ENCODE measurements at regions not wholly inside any gene's neighbourhood (a gene's known extent, or its start where the extent isn't known, plus 50 kb on each side); places are given as distances from the start of the nearest gene placed in this dataset.
"Not testable (repeated sequence)": the region's sequence is repeated elsewhere in the genome, so short reads cannot be mapped to it uniquely, and the experiment has no call there.

DNA sequence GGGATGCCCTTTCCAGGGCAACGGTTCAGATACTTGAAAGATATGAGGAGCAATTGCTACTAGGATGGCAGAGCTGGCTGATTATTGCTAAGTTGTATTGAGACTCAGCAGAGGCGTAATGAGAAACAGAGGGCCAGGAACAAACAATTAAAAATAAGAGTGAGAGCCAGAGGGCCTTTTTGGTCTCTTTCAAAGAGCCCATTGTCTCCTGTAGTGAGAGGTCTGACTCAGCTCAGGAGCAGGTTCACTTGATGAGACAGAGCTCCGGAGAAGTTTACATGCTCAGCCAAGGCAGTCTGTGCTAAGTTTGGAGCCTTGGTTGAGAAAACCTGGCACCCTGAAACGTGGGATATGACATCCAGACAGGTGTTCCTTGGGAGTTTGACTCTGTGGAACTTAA lies 303.9 kb upstream of the DLGAP1 start:
- DNase-seq: no peak

DNA sequence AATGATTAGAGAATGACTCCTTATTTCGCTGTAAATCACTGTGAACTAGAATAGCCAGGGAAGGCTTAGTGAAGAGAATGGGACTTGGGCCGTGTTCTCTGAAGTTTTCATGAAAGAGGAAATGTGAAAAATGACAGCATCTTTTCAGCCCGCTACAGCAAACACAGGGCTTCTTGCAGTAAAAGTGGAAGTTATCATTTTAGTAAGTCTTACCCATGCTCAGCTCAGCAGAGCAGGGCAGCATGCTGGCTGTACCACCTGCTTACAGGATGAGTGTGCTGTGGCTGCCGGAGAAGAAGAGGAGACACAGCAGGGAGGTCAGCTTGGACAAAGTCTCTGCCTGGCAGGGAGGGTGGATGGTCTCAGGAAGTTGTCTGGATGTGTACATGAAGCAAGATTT lies 300.7 kb upstream of the DLGAP1 start:
- DNase-seq: no peak

DNA sequence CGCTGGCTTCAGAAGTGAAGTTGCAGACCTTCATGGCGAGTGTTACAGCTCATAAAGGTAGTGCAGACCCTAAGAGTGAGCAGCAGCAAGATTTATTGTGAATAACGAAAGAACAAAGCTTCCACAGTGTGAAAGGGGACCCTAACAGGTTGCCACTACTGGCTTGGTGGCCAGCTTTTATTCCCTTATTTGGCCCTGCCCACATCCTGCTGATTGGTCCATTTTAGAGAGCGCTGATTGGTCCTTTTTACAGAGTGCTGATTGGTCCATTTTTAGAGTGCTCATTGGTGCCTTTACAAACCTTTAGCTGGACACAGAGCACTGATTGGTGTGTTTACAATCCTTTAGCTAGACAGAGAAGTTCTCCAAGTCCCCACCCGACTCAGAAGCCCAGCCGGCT lies 298.0 kb upstream of the DLGAP1 start:
- not testable (repeated sequence) for DNase-seq

DNA sequence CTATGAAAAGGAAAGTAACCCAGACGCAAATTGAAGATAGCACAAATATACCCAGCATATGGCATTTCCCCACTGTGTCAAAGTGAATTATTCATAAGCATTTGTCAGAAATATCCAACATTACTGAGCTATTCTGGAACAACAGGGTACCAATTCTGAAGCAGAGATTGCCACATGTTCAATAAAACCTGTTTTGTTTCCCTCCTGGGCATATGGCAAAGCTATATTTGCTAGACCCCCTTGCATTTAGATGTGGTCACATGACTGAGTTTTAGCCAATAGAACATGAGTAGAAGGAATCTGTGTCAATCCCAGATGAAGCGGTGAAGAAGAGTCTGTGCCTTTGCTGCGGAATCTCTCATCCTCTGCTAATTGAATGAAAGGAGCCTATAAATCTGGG lies 296.4 kb upstream of the DLGAP1 start:
- DNase-seq: no peak

DNA sequence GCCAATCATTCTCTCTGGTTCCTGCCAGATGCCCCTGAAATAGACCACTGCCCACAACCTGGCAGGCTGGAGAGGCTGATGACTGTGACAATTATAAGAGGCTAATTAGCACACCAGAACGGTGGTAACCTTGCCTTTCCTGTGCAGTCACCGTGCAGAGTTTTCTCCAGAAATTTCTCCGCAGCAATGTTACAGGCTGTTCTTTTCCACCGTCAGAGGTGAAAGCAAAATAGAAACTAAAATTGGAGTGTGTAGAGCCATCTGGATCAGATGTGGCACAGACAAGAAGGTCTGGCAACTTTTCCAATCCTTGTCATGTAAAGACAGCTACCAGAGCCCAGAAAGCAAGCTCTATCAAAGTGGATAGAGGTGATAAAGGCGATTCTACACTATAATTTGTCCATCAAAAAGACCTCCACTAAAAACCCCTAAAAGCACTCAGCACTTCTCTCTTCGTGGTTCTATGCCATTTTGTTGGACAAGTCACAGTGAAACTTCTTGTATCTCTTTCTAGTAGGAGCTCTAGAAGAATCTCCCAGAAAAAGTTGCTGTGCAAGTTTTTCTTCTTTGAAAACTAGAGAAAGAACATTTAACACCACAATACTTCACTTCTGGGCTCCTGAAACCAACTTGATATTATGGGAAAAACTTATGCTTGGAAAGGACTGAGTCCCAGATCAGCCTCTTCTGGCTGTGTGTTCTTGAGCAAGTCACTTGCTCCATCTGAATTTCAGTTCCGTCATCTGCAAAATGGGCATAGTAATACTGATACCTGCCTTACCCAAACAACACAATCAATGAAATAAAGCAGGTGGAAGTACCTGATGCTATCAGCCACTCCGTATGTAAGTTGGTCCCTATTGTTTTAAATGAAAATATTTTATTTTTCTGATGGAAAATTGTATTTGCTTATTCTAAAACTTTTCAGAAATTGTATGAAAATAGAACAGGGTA lies 295.6 kb upstream of the DLGAP1 start:
- no peak for DNase-seq

DNA sequence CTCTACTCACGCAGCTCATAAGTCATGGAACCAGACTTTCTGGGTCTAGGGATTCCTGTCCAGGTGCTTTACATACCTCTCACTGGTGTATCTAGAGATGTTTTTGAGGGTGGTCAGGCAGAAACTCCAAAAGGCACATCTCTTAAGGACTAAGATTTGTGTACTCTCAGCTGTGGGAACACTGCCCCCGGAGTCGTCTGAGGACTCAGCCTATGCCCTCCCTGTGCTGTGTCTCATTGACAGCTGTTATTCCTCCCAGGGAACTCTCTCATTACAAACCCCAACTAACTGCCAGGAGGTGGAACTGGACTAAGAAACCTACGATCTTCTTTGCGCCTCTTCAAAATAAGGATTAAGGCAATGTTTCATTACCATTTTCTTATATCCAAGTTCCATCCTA lies 293.9 kb upstream of the DLGAP1 start:
- DNase-seq: no peak

DNA sequence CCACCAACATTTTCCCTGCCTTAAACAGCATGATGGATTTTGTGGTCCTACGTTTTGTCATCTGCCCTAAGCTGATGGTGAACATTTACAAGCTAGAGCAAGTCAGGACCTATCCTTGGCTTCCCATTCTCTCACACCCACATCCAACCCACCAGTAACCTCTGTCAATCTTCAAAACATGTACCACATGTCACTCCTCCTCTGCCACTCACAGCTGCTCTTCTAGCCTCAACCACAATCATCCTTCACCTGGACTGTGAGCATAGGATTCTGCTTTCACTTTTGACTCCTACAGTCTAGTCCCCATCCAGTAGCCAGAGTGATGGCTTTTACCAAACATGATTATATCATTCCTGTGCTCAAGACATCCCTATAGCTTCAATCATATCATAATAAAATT lies 279.8 kb upstream of the DLGAP1 start:
- no peak for DNase-seq

DNA sequence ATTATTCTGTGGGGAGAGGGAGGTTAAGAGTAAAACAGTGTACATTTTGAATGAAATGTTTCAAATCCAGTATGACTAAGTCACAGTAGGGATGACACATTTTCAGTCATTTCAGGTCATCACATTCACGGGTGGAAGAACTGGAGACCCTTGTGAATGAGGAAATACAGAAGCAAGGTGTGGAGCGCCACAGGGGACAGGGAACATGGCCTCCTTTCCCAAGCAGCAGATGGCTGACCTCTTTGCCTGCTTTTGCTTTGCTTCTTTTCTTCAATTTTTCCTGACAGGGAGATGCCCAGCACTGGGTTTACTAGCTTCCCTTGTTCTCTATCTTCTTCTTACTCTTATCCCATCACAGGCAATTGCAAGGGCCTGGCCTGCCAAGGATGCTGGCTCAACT lies 278.9 kb upstream of the DLGAP1 start:
- no peak for DNase-seq

DNA sequence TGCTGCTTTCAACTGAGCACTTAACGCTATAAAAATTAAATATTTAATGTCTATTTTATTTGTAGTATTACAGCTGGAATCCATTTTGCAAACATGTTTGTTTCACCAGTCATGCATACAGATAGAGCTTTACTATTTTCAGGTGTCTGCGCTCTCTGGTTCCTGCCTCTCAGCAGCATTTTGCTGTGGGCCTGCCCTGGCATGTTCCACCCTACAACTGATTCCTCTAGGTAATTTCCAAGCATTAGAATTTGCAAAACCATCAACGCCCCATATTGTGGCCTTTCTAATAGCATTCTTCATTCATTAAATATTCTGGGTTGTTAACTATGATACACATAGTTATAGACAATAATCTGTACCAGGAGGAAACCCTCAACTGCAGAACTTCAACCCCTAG lies 266.4 kb upstream of the DLGAP1 start:
- no peak for DNase-seq

DNA sequence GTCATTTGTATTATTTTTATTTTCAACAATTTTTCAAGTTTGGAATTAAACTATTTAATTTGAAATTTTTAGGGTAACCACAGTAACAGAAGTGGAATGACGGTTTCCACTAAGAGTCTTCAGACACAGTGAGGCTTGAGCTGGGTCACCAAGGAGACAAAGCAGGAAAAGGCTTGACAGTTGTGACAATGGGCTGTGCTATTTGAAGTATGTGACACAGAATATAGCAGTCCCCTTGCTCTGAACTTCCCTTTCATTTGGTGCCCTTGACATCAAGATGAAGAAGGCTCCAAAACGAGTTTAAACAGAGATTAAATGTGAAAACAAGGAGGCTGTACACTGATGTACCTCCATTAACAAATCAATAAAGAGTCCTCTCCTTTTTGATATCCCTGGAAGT lies 265.4 kb upstream of the DLGAP1 start:
- DNase-seq: no peak

DNA sequence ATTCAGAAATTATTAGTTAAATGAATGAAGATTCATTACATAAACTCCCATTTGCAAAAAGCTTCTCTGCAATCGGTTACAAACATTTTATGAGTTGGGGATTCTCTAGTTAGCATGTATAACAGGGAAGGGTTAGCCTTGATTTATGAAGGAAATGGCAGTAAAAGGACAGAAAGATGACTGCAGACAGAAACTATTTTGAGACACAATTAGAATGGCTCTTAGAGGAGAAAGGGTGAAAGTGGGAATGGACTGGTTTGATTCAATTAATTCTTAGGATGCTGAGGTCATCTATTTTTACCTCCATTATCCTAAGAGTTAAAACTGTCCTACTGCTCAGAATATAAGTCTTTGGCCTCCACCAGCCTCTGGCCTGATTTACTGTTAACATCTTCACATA lies 250.8 kb upstream of the DLGAP1 start:
- no peak for DNase-seq

DNA sequence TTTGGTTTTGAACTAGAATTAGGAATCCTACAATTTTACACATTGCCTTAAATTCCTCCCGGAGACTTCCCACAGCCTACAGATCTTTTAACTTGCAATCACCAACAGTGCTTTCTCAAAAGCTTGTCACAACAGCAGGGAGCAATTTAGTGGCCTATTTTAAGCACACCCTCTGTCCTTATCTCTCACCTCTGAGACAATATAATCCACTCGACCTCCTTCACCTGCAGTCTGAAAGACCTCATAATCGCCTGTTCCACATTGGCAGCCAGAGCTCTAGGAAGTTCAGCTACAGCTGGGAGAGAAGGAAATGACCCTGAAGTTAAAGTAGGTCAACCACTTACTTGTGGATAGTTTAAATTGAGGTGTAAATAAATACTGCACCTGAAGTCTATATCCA lies 249.7 kb upstream of the DLGAP1 start:
- DNase-seq: no peak

DNA sequence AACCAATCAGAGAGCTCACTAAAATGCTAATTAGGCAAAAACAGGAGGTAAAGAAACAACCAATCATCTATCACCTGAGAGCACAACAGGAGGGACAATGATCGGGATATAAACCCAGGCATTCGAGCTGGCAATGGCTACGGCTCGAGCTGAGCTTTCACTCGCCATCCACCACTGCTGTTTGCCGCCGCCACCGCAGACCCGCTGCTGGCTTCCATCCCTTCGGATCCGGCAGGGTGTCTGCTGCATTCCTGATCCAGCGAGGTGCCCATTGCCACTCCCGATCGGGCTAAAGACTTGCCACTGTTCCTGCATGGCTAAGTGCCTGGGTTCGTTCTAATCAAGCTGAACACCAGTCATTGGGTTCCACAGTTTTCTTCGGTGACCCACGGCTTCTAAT lies 236.7 kb upstream of the DLGAP1 start:
- DNase-seq: no peak

DNA sequence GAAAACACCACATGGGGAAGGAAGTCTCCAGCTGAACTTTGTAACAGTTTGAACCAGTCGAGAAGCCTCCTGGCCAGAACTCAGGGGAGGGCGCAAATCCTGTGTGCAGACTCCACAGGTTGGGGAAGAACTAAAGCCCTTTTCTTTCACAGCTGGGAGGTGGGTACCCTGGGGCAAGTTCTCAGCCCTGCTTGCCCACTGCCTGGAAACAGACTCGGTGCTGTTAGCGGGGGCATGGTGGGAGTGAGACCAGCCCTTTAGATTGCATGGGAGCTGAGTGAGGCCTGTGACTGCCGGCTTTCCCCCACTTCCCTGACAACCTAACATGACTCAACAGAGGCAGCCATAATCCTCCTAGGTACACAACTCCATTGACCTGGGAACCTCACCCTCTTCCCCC lies 223.6 kb upstream of the DLGAP1 start:
- DNase-seq: not testable (repeated sequence)

DNA sequence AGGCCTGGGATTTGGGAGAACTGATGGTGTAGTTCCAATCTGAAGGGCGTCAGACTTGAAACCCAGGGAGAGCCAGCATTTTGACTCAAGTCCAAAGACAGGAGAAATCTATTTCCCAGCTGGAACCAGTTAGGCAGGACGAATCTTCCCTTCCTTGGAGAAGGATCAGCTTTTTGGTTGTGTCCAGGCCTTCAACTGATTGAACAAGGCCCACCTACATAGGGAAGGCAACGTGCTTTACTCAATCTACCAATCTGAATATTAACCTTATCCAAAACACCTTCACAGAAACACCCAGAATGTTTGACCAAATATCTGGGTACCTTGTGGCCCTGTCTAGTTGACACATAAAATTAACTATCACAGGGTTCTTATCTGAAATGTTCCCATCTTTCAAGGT lies 221.9 kb upstream of the DLGAP1 start:
- DNase-seq: no peak

DNA sequence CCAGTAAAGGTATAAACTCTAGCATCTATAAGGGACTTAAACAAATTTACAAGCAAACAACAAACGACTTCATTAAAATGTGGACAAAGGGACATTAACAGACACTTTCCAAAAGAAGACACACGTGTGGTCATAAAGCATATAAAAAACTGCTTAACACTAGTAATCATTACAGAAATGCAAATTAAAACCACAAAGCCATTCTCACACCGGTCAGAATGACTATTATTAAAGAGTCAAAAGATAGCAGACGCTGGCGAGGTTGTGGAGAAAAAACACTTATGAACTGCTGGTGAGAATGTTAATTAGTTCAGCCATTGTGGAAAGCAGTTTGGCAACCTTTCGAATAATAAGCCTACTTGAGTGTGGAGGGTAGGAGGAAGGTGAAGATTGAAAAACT lies 217.1 kb upstream of the DLGAP1 start:
- no peak for DNase-seq

DNA sequence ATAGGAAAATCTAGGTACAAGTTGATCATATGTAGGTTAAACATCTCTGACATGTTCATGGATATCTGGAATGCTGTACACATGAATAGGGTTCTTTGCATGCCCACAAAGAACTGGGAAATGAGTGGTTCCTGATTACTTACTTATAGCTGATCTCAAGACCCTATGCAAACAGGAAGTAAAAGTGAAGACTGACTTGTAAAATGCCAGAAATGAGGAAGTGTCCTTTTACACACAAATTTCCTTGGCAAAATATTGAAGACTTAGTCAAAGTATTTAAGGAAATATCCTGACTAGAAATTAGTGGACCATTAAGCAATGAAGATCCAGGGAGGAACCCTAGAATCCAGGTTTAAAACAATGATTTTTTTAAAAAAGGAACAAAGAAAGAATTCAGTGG lies 203.7 kb upstream of the DLGAP1 start:
- DNase-seq: peak in 2 of 4 experiments; percentile 5 to 11

DNA sequence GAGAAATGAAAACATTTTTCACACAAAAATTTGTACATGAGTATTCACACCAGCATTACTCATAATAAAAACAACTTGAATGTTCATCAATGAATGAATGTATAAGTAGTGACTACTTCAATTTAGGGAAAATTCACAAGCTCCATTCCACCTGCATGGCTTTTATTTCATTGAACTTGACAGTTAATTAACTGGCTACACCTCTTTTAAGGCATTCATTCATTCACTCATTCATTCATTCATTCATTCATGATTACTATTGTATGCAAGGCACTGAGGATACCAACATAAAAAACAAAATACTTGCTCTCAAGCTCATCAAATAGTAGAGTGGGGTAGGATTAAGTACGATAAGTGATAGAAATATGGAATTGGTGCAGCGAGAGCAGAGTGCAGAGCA lies 198.3 kb upstream of the DLGAP1 start:
- no peak for DNase-seq

DNA sequence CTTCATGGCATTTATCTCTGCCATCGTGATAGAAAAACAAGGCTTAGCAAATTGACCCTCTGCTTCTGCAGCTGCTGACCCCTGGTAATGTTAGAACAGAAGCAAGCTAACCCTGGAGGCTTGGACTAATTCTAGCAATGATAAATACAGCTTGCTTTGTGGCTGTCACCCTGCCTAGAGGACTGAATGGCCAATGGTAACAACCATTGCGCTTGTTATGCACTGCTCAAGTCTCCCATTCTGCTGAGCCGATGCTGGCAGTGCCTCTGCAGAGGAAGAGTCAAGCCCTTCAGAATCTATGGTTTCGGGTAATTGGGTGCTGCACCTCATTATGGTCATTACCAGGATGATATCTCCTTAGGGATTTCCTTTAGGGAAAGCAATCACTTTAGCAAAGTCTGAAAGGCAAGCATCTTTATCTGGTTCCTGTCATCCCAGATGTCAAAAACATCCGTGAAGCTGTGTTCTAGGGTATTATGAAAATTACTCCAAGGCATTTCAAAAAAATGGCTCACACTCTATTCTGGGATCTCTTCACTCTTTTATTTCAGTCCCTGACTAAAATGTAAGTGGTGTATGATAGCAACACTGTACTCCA lies 186.8 kb upstream of the DLGAP1 start:
- DNase-seq: no peak

DNA sequence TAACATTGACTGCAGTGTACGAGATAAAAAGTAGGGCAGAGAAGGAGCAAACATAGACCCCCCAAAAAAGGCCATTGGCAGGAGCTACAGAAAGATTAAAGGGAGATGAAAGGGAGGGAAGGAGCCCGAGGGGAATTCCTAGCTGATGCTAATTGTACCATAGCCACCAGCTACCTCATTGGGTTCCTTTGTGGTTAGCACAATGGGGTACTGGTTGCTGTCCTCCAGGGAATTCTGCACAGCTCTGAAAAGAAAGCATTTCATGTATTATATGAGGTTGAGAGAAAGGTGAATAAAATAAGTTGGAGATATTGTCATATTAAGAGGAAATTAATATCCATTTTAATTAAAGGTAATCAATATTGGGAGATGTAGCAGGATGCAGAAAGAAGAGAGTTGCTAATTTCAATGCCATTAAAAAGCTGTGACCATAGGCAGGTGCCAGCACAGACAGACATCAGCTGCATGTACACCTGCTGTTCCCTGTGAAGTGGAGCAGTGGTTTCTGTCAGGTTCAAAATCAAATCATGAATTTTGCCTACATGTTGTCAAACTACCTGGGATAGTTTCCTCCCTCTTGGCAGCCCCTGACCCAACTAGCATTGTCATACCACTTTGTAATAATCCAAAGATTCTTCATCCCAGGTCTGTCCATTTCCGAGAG lies 185.4 kb upstream of the DLGAP1 start:
- no peak for DNase-seq

DNA sequence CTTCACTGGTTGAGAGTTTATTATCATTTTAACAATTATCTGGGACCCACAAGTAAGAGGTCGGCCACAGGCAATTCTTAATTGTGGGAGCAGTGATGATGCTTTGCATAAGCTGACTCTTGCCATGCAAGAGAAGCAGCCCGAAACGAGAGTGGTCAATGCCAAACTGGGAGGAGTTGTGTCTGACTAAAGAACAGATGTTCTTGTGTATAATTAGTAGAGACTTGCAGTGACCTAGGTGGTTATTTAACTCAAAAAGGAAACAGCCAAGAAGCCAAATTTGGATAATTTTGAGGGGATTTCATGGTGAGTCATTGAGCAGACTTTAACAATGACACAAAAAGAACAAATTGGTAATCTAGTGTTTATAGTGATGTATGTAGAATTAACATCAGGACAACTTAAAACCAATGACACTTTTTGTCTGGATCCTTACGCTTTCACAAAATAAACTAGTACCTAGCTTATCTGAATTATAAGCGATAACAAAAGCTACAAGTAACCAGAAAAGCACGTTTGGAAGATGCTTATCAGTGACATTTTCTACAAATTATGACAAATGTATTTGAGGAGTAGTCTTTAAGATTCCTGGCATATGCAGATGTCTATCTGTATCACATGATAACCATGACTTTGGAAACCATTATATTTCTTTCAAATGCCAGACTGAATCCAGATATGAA lies 184.7 kb upstream of the DLGAP1 start:
- no peak for DNase-seq

DNA sequence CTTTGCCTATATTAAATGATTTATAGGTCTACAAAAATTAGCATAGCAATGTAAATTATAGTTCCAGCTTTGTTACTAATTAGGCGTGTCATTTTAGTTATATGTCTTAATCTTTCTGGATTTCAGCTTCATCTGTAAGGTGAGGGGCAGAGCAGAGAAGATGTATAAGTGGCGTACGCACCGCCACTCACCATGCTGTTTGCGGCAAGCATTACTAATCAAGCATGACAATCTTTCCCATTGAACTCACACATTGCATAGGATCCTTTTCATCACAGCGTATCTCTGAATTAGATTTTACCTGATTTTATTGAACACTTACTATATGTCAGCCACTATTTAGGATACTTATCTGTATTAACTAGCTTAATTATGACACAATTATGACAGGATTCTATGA lies 183.6 kb upstream of the DLGAP1 start:
- DNase-seq: no peak

DNA sequence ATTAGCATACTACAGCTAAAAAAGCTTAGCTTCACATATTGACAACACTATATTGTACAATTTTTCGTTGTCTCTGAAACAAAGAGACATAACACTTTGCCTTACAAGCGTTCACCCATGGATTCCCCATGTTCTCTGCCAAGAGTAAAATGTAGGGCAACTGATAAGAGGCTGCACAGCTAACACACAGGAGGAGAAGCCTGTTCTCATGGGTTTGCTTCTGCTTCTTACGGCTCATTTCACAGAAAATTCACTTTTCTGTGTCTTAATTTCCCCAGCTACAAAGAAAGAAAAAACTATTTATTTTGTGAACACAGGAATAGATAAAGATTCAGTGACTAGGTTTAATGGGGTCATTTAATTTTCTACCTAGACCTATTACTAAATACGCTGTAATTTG lies 182.8 kb upstream of the DLGAP1 start:
- DNase-seq: no peak

Measured in suppressor macrophage (primary cell).